ENCODE measurements at regions not wholly inside any gene's neighbourhood (a gene's known extent, or its start where the extent isn't known, plus 50 kb on each side); places are given as distances from the start of the nearest gene placed in this dataset.
"Not testable (repeated sequence)": the region's sequence is repeated elsewhere in the genome, so short reads cannot be mapped to it uniquely, and the experiment has no call there.

- DNase-seq: no peak
These were observed 180.4 kb upstream of the PPP1R26 start for GRCh38 chr9:135299239-135299590.

- no peak for DNase-seq
These were observed 179.8 kb upstream of the PPP1R26 start for GRCh38 chr9:135299651-135300345.

GRCh38 chr9:135300346-135301141 is 179.0 kb upstream of the PPP1R26 start:
- no peak for DNase-seq

- DNase-seq: no peak
These were observed 178.0 kb upstream of the PPP1R26 start for GRCh38 chr9:135301271-135302263.

- DNase-seq: no peak
These were observed 177.0 kb upstream of the PPP1R26 start for GRCh38 chr9:135302329-135303279.

GRCh38 chr9:135303280-135303647 is 176.3 kb upstream of the PPP1R26 start:
- DNase-seq: no peak

GRCh38 chr9:135303865-135304499 is 175.6 kb upstream of the PPP1R26 start:
- DNase-seq: no peak

- DNase-seq: no peak
These were observed 174.7 kb upstream of the PPP1R26 start for GRCh38 chr9:135304886-135305285.

- no peak for DNase-seq
These were observed 173.9 kb upstream of the PPP1R26 start for GRCh38 chr9:135305546-135306180.

- no peak for DNase-seq
These were observed 172.9 kb upstream of the PPP1R26 start for GRCh38 chr9:135306699-135307098.

GRCh38 chr9:135307300-135307699 is 172.3 kb upstream of the PPP1R26 start:
- no peak for DNase-seq

- DNase-seq: not testable (repeated sequence)
These were observed 171.7 kb upstream of the PPP1R26 start for GRCh38 chr9:135307919-135308318.

GRCh38 chr9:135308821-135309762 is 170.5 kb upstream of the PPP1R26 start:
- no peak for DNase-seq

GRCh38 chr9:135309763-135310125 is 169.8 kb upstream of the PPP1R26 start:
- no peak for DNase-seq

GRCh38 chr9:135310134-135310533 is 169.4 kb upstream of the PPP1R26 start:
- DNase-seq: no peak

- no peak for DNase-seq
These were observed 164.0 kb upstream of the PPP1R26 start for GRCh38 chr9:135315572-135315971.

GRCh38 chr9:135320331-135320730 is 159.3 kb upstream of the PPP1R26 start:
- DNase-seq: no peak

- no peak for DNase-seq
These were observed 158.6 kb upstream of the PPP1R26 start for GRCh38 chr9:135320943-135321342.

GRCh38 chr9:135321580-135321979 is 158.0 kb upstream of the PPP1R26 start:
- no peak for DNase-seq

GRCh38 chr9:135324329-135324728 is 155.3 kb upstream of the PPP1R26 start:
- no peak for DNase-seq
